ENCODE measurements at regions not wholly inside any gene's neighbourhood (a gene's known extent, or its start where the extent isn't known, plus 50 kb on each side); places are given as distances from the start of the nearest gene placed in this dataset.

DNA sequence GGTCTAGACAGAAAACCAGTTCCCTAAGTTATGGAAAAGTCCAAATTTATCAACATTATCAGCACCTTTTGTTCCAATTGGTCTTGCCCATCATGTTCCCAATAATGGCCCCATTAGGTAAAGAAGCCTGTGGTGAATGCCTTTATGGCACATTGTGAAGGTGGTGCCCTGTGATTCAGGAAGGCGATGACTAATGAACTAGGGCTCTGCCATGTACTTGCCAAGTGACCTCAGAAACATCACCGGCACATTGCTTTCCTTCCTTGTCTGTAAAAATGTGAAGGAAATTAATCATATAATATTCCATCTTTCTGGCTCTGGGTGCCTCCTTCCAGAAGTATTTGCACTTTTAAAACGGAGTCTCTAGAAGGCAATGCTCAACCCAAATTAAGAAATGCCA is 132.3 kb downstream of the UNC5CL start:
- TF ChIP-seq FOXP2 (optimal IDR thresholded peaks at IDR 0.05; ENCODE audit: borderline replicate concordance, extremely low read depth, extremely low read length, insufficient read depth) (no peak), TAF1 (IDR thresholded peaks at IDR 0.05; ENCODE audit: borderline replicate concordance, insufficient read depth, low read length) (no peak), POLR2AphosphoS5 (IDR thresholded peaks at IDR 0.05; ENCODE audit: low read depth, low read length) (no peak), SIN3A (IDR thresholded peaks at IDR 0.05; ENCODE audit: borderline replicate concordance, insufficient read depth, low read length) (no peak)
- TF ChIP-seq, protein P1, sequence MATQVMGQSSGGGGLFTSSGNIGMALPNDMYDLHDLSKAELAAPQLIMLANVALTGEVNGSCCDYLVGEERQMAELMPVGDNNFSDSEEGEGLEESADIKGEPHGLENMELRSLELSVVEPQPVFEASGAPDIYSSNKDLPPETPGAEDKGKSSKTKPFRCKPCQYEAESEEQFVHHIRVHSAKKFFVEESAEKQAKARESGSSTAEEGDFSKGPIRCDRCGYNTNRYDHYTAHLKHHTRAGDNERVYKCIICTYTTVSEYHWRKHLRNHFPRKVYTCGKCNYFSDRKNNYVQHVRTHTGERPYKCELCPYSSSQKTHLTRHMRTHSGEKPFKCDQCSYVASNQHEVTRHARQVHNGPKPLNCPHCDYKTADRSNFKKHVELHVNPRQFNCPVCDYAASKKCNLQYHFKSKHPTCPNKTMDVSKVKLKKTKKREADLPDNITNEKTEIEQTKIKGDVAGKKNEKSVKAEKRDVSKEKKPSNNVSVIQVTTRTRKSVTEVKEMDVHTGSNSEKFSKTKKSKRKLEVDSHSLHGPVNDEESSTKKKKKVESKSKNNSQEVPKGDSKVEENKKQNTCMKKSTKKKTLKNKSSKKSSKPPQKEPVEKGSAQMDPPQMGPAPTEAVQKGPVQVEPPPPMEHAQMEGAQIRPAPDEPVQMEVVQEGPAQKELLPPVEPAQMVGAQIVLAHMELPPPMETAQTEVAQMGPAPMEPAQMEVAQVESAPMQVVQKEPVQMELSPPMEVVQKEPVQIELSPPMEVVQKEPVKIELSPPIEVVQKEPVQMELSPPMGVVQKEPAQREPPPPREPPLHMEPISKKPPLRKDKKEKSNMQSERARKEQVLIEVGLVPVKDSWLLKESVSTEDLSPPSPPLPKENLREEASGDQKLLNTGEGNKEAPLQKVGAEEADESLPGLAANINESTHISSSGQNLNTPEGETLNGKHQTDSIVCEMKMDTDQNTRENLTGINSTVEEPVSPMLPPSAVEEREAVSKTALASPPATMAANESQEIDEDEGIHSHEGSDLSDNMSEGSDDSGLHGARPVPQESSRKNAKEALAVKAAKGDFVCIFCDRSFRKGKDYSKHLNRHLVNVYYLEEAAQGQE (IDR thresholded peaks at IDR 0.05; ENCODE audit: insufficient read depth in 1 of 2, low read depth in 2 of 2, low read length in 2 of 2), result no peak

DNA sequence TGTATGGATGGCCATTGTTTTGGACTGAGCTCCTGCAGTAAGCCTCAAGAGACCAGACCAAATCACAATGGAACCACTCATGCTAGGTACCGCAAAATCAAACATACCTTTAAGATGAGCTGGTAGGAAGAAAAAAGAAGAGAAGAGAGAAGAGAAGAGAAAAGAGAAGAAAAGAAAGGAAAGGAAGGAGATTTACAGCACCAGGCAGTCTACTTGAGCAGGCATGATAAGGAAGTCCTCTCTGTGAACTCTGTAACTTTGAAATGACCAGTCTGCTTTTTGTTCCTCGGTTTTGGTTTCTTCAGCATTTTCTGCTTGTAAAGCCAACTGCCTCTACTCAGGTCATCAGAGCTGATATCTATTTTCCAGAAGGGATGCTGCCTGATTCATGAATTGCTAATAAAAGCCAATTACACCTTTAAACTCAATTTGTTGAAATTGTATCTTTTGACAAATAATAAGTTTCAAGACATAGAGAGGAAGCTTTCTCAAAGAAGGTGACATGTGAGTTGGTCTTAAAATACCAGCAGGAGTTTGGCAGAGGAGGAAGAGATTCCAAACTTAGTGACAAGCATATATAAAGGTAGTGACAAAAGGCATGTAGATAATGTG is 134.3 kb downstream of the UNC5CL start:
- TF ChIP-seq FOXP2 (optimal IDR thresholded peaks at IDR 0.05; ENCODE audit: borderline replicate concordance, extremely low read depth, extremely low read length, insufficient read depth), result no peak
- no peak for TF ChIP-seq TAF1 (IDR thresholded peaks at IDR 0.05; ENCODE audit: borderline replicate concordance, insufficient read depth, low read length)
- no peak for TF ChIP-seq POLR2AphosphoS5 (IDR thresholded peaks at IDR 0.05; ENCODE audit: low read depth, low read length)
- no peak for TF ChIP-seq SIN3A (IDR thresholded peaks at IDR 0.05; ENCODE audit: borderline replicate concordance, insufficient read depth, low read length)
- TF ChIP-seq, protein P1 (IDR thresholded peaks at IDR 0.05; ENCODE audit: insufficient read depth in 1 of 2, low read depth in 2 of 2, low read length in 2 of 2), result no peak

DNA sequence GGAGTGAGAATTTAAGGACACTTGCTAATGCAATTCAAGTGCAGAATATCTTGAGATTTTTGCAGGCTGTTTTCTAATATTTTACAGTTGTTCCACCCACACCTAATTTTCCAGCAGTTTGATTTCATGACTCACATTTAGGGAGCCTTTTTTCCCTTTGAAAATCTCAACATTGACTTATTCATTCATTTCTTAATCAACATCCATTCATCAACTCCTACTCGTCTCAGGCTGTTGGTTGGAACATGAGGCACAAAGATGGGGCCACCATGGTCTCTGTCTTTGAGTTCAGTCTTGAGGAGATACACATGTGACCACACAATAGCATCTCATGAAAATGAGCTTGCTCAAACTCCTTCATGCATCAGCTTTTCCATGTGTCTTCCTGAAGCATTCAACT is 135.6 kb downstream of the UNC5CL start:
- no peak for TF ChIP-seq FOXP2 (optimal IDR thresholded peaks at IDR 0.05; ENCODE audit: borderline replicate concordance, extremely low read depth, extremely low read length, insufficient read depth)

DNA sequence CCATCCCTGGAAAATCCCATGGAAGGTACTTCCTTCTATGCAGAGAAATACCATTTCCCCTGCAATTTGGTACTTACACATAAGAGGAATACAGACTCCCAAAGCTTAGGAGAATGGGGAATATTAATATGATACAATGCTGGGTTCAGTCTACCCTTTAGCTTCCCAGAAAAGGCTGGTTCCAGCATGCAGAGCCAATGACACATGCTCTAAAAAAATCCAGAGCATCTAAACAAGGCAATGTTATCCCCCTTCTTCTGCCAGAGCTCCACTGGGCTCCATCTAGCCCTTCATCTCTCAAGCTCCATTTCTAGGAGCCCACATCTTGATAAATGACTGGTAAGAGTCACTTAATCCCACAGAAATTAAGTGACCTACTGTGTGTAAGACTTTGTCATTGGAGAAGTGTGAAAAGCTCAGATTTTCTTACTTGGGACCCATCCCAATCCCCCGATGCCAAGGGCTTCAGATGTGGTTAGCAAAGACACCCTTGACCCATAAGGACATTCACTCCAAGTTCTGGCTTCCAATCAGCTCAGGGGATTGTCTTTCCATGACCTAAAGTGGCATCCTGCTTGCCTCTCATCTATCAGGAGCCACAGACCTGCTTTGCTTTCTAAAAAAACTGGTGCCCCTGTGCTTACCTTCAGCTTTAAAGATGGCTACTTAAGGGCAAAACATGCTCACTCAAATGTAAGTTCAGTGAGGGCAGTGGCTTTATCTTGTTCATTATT is 137.5 kb downstream of the UNC5CL start:
- TF ChIP-seq FOXP2 (optimal IDR thresholded peaks at IDR 0.05; ENCODE audit: borderline replicate concordance, extremely low read depth, extremely low read length, insufficient read depth), result no peak
- no peak for TF ChIP-seq POLR2AphosphoS5 (IDR thresholded peaks at IDR 0.05; ENCODE audit: low read depth, low read length)

DNA sequence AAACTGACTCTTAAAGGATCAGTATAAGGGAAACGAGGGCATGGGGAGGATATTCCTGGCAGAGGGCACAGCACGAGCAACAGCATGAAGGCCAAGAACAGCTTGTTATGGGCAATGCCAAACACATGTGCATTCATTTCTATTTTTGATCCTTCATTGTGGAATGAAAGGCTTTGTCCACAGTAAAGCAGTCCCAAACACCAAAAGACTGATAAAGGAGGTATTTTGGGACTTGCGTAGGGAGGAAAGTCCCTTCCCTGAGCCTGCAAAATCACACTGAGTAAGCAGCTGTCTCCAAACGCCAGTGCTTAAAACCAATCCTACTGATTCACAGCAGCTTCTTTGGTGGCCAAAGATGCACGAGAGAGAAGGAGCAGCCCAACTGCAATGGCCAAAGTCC is 138.2 kb downstream of the UNC5CL start:
- no peak for TF ChIP-seq SIN3A (IDR thresholded peaks at IDR 0.05; ENCODE audit: borderline replicate concordance, insufficient read depth, low read length)
- TF ChIP-seq, protein P1 (IDR thresholded peaks at IDR 0.05; ENCODE audit: insufficient read depth in 1 of 2, low read depth in 2 of 2, low read length in 2 of 2), result no peak
- TF ChIP-seq POLR2AphosphoS5 (IDR thresholded peaks at IDR 0.05; ENCODE audit: low read depth, low read length), result no peak
- no peak for TF ChIP-seq FOXP2 (optimal IDR thresholded peaks at IDR 0.05; ENCODE audit: borderline replicate concordance, extremely low read depth, extremely low read length, insufficient read depth)
- TF ChIP-seq TAF1 (IDR thresholded peaks at IDR 0.05; ENCODE audit: borderline replicate concordance, insufficient read depth, low read length), result no peak

DNA sequence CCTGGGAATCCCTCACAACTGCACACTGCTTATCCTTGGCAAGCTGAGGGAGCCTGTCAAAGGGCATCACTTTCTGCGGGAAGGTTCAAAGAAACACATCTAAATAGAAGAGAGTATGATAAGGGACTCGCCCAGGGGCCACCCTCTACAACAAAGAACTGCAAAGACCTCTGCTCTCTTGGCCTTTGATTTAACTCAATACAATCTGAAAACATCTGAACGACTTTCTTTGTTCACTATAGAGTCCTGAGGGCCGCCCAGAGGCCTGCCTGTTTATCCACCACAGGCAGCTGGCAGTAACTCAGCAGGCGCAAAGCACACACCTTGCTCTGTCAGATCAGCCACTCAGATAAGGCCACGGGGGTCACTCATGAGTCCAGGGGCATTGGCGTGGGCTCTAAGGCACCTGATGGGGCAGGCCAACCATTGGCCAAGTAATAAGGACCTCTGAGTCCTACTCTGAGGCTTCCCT is 139.3 kb downstream of the UNC5CL start:
- TF ChIP-seq SIN3A (IDR thresholded peaks at IDR 0.05; ENCODE audit: borderline replicate concordance, insufficient read depth, low read length) (no peak), POLR2AphosphoS5 (IDR thresholded peaks at IDR 0.05; ENCODE audit: low read depth, low read length) (no peak), TAF1 (IDR thresholded peaks at IDR 0.05; ENCODE audit: borderline replicate concordance, insufficient read depth, low read length) (no peak), FOXP2 (optimal IDR thresholded peaks at IDR 0.05; ENCODE audit: borderline replicate concordance, extremely low read depth, extremely low read length, insufficient read depth) (no peak)
- TF ChIP-seq, protein P1 (IDR thresholded peaks at IDR 0.05; ENCODE audit: insufficient read depth in 1 of 2, low read depth in 2 of 2, low read length in 2 of 2), result no peak

Data from PFSK-1 (cell line).